Activated CD4-positive, alpha-beta T cell treated with anti-CD3 and anti-CD28 coated beads for 36 hours (primary cell): ENCODE measurements at regions not wholly inside any gene's neighbourhood (a gene's known extent, or its start where the extent isn't known, plus 50 kb on each side); places are given as distances from the start of the nearest gene placed in this dataset.

Experiments used
- ATAC-seq: fragments of 200-7000 bp; cut with Tn5 transposase; one replicate; pipeline ENCODE4 v1.10.0; 2021; ENCODE audit warnings: mild to moderate bottlenecking, moderate library complexity
- CTCF ChIA-PET: fragments of 350-600 bp; sonication (Branson Sonifier 250); formaldehyde crosslinking; loops from one replicate; lab custom pipeline; 2021; ENCODE audit warnings: antibody characterized with exemption; lab: Charles Lee
- POLR2A ChIA-PET: fragments of 350-600 bp; sonication (Branson Sonifier 250); formaldehyde crosslinking; loops from one replicate; lab custom pipeline; 2021; ENCODE audit warnings: antibody characterized with exemption, inconsistent platforms; lab: Charles Lee
- DNase-seq: peaks from one replicate; pipeline ENCODE4 v3.0.0-alpha.2; 2020
- H3K27ac Mint-ChIP-seq: one replicate; pipeline ENCODE4 v1.8.0; 2021; ENCODE audit warnings: mixed read lengths
- H3K27me3 Mint-ChIP-seq: one replicate; pipeline ENCODE4 v1.8.0; 2021; ENCODE audit warnings: mixed read lengths
- H3K36me3 Mint-ChIP-seq: one replicate; pipeline ENCODE4 v1.8.0; 2021; ENCODE audit warnings: low read depth, mixed read lengths
- H3K4me1 Mint-ChIP-seq: one replicate; pipeline ENCODE4 v1.8.0; 2021; ENCODE audit warnings: mixed read lengths
- H3K4me3 Mint-ChIP-seq: one replicate; pipeline ENCODE4 v1.8.0; 2021; ENCODE audit warnings: mild to moderate bottlenecking, moderate library complexity, mixed read lengths
- H3K9me3 Mint-ChIP-seq: one replicate; pipeline ENCODE4 v1.8.0; 2021; ENCODE audit warnings: low read depth, mixed read lengths
- intact Hi-C, 2 experiments: fragments of 100-400 bp; cut with DNase I in 1 of 2; cut with micrococcal nuclease in 1 of 2; formaldehyde crosslinking; loops; one replicate each; pipeline versions ENCODE4 v1.14.2 to v1.15.1; 2022 to 2024; cut with DNase I, micrococcal nuclease

DNA sequence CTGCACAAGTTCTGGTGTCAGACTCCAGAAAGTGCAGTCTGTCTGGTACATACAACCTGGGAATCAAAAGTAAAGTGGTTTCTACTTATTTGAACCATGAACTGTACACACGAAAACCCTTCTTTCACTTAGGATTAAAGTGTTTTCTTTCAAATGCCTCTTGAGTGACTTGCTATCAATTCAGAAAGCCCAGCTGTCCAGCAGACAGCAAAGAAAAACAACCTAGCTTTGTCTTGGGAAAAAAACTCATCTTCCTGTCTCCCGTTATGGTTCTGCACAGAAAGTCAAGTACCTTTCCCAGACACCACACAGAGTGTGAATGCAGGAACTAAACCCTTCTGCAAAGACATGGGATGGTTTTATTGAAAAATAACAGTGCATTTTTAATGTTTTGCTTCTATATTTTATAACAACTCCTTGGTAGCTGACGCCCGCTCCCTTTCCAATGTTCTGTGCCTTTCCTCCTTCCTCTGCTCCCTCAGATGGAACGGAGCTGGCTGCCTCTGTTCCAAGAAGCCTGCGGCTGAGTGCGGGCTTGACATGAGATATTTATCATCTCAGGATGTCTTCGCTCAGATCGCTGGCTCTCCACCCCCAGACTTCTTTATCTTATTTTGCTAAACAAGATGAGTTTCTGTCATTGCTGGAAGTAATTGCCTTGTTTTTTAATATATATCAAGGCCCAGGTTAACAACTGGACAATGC lies 322.3 kb upstream of the B3GAT1 start:
- intact Hi-C loops: no loop called here

DNA sequence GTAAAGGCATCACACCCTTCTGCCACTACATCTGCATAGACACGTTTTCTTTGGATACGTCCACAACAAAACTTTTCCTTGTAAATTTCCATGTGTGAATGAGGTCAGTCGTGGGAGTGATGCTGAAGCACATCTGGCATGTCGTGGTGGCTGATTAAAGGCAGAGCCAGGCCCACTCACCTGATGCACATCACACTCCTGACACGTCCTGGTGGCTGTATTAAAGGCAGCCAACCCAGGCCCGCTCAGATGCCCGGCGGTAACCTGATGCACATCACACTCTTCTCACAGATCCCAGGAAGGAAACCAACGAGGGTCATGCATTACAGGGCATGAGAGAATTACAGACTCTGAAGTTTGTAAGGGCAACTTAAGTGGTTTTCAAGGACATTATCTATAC lies 321.6 kb upstream of the B3GAT1 start:
- H3K27me3 Mint-ChIP-seq: peaks cover 4% of the 10 kb centered on the region
- DNase-seq (no peak), ATAC-seq (no peak)
- ChIA-PET POLR2A (no interaction called here), CTCF (no interaction called here)
- intact Hi-C loops: no loop called here
- no peaks in the 10 kb centered on the region for H3K4me1 Mint-ChIP-seq
- H3K9me3 Mint-ChIP-seq: no peaks in the 10 kb centered on the region
- no peak overlapping the region for H3K4me3 Mint-ChIP-seq
- no peak overlapping the region for H3K27ac Mint-ChIP-seq
- no peaks in the 10 kb centered on the region for H3K36me3 Mint-ChIP-seq

More for the DNA sequence above, 322.3 kb upstream of the B3GAT1 start:
- DNase-seq (no peak), ATAC-seq (no peak)
- Mint-ChIP-seq H3K4me1 (no peaks in the 10 kb centered on the region), H3K4me3 (no peak overlapping the region), H3K27me3 (peaks cover 4% of the 10 kb centered on the region), H3K36me3 (no peaks in the 10 kb centered on the region), H3K9me3 (no peaks in the 10 kb centered on the region), H3K27ac (no peak overlapping the region)
- POLR2A ChIA-PET: no interaction called here
- CTCF ChIA-PET: no interaction called here

GRCh38 chr11:134731213-134731961 lies 319.3 kb upstream of the B3GAT1 start:
- POLR2A ChIA-PET: no interaction called here
- Mint-ChIP-seq H3K27ac (no peak overlapping the region), H3K9me3 (no peaks in the 10 kb centered on the region), H3K27me3 (peaks cover 14% of the 10 kb centered on the region), H3K4me1 (no peaks in the 10 kb centered on the region), H3K36me3 (no peaks in the 10 kb centered on the region), H3K4me3 (no peak overlapping the region)
- intact Hi-C loops: no loop called here
- CTCF ChIA-PET: no interaction called here
- DNase-seq (no peak), ATAC-seq (no peak)

GRCh38 chr11:134730561-134731212 lies 318.6 kb upstream of the B3GAT1 start:
- CTCF ChIA-PET: no interaction called here
- Mint-ChIP-seq H3K9me3 (no peaks in the 10 kb centered on the region), H3K4me1 (no peaks in the 10 kb centered on the region), H3K36me3 (no peaks in the 10 kb centered on the region), H3K27me3 (peaks cover 17% of the 10 kb centered on the region), H3K4me3 (no peak overlapping the region), H3K27ac (no peak overlapping the region)
- no peak for DNase-seq
- no peak for ATAC-seq
- intact Hi-C loops: no loop called here
- POLR2A ChIA-PET: no interaction called here

GRCh38 chr11:134730101-134730500 lies 318.1 kb upstream of the B3GAT1 start:
- H3K4me1 Mint-ChIP-seq: no peaks in the 10 kb centered on the region
- DNase-seq: no peak
- intact Hi-C loops: no loop called here

DNA sequence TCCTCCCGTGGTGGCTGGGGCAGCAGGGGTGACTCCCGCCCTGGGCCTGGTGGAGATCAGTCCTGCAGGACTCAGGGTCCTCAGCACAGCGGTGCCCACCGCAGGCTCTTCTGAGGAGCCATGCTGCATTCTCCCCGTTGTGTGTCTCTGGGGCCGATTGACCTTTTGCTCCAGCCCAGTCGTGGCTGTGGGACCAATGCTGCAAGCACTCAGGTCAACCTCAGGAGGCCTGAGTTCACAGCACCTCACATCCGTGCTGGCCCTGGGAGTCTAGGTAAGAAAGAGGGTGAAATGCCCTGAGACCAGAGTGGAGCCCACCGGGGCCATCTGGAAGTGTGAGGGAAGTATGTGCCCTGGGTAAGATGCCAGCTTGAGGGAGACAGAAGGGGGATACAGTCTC lies 316.1 kb upstream of the B3GAT1 start:
- intact Hi-C loops: no loop called here
- POLR2A ChIA-PET: no interaction called here
- no peak for DNase-seq
- Mint-ChIP-seq H3K4me3 (no peak overlapping the region), H3K27ac (no peak overlapping the region), H3K9me3 (no peaks in the 10 kb centered on the region), H3K4me1 (no peaks in the 10 kb centered on the region), H3K27me3 (peaks cover 24% of the 10 kb centered on the region), H3K36me3 (no peaks in the 10 kb centered on the region)
- no peak for ATAC-seq
- CTCF ChIA-PET: interaction anchor here (0.6 kb wide), 1 partner anchor 225 kb away, joined by 3 read pairs; no protein-coding TSS in a partner anchor

More at GRCh38 chr11:134730101-134730500, 318.1 kb upstream of the B3GAT1 start:
- ATAC-seq: no peak
- Mint-ChIP-seq H3K27me3 (peaks cover 22% of the 10 kb centered on the region), H3K27ac (no peak overlapping the region), H3K36me3 (no peaks in the 10 kb centered on the region), H3K4me3 (no peak overlapping the region), H3K9me3 (no peaks in the 10 kb centered on the region)
- POLR2A ChIA-PET: no interaction called here
- CTCF ChIA-PET: no interaction called here

DNA sequence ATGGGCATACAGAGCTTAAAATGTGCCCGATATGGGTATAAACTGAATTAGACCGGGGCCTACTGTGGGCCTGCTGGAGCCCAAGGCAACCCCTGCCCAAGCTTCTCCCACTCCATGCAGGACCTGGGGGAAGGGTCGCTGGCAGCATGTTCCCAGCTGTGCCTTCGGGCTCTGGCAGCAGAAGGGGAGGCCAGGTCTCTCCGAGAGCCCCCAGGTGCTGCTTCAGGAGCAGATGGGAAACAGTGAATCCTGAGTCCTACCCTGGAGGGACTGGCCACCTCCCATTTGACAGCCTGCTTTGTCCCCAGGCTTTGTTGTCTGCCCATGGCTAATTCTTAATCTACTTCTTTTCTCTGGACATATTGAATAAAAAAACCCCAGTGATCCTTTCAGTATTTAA lies 315.6 kb upstream of the B3GAT1 start:
- ChIA-PET POLR2A (no interaction called here), CTCF (interaction anchor here (0.6 kb wide), 2 partner anchors 219 to 224 kb away, joined by 3 read pairs; no protein-coding TSS in a partner anchor)
- DNase-seq (no peak), ATAC-seq (no peak)
- Mint-ChIP-seq H3K4me3 (no peak overlapping the region), H3K27ac (no peak overlapping the region), H3K36me3 (no peaks in the 10 kb centered on the region), H3K4me1 (no peaks in the 10 kb centered on the region), H3K27me3 (peaks cover 28% of the 10 kb centered on the region), H3K9me3 (no peaks in the 10 kb centered on the region)
- intact Hi-C loops: no loop called here

DNA sequence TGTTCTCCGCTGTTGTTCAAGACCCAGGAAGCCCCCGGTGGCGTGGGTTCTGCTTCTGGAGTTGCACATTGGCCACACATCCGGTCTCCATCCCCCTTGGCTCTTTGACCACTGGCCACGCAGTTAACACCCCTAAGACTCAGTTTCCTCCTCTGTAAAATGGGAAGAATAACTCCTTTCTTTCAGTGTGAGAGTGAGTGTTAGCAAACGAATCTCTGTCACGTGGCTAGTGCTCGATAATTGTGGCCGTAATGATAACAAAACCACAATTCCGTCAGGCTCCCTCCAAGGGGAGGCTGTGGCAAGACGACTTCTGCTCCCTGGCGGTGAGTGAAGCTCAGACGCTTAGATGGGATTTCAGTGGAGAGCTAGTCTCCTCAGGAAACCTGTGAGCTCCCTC lies 315.2 kb upstream of the B3GAT1 start:
- ATAC-seq (no peak), DNase-seq (no peak)
- Mint-ChIP-seq H3K4me3 (no peak overlapping the region), H3K27me3 (peaks cover 28% of the 10 kb centered on the region), H3K9me3 (no peaks in the 10 kb centered on the region), H3K27ac (no peak overlapping the region), H3K36me3 (no peaks in the 10 kb centered on the region), H3K4me1 (no peaks in the 10 kb centered on the region)
- ChIA-PET CTCF (interaction anchor here (0.6 kb wide), 1 partner anchor 219 kb away, joined by 3 read pairs; no protein-coding TSS in a partner anchor), POLR2A (no interaction called here)
- intact Hi-C loops: no loop called here

GRCh38 chr11:134725716-134726639 lies 313.9 kb upstream of the B3GAT1 start:
- intact Hi-C loops: no loop called here
- ChIA-PET CTCF (no interaction called here), POLR2A (no interaction called here)
- Mint-ChIP-seq H3K9me3 (no peaks in the 10 kb centered on the region), H3K4me1 (no peaks in the 10 kb centered on the region), H3K4me3 (no peak overlapping the region), H3K27ac (no peak overlapping the region), H3K36me3 (no peaks in the 10 kb centered on the region), H3K27me3 (peaks cover 28% of the 10 kb centered on the region)
- ATAC-seq (no peak), DNase-seq (no peak)

DNA sequence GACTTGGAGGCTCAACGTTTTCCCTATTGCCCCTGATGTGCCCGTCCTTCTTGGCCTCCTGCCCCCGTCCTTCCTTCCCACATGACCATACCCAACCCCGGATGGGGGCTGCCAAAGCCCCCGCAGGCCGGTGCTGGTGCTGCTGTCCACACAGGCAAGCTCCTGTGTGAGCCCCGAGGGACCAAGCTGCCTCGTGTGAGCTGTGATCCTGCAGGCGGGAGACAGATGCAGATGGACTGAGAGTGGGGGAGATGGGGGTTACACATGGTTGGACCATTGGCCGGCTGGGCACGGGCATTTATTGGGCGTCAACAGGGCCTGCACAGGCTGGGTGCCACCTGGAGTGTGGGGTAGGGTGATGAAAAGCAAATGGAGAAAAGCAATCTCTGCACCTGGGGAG lies 313.2 kb upstream of the B3GAT1 start:
- CTCF ChIA-PET: no interaction called here
- intact Hi-C loops: no loop called here

DNA sequence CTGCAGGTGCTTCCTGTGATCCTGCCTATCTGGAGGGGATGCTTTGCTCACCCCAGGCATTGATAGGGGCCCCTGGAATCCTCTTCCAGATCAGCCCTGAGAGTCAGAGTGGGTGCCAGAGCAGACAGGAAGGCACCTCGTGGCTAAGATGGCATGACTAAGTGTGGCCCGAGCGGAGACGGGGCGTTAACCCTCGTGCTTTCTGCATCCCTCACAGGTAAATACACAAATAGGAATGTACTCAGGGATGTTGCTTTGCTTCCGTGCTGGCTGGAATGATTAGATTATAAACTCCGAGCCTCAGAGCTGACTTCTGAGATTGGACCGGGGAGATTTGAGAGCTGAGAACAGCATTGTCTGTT lies 312.7 kb upstream of the B3GAT1 start:
- no peak for DNase-seq
- ChIA-PET POLR2A (no interaction called here), CTCF (no interaction called here)
- Mint-ChIP-seq H3K27ac (no peak overlapping the region), H3K4me1 (no peaks in the 10 kb centered on the region), H3K4me3 (no peak overlapping the region), H3K27me3 (peaks cover 28% of the 10 kb centered on the region), H3K36me3 (no peaks in the 10 kb centered on the region), H3K9me3 (no peaks in the 10 kb centered on the region)
- ATAC-seq: no peak
- intact Hi-C loops: no loop called here

More for the DNA sequence above, 313.2 kb upstream of the B3GAT1 start:
- ATAC-seq: no peak
- no peaks in the 10 kb centered on the region for H3K4me1 Mint-ChIP-seq
- no peak overlapping the region for H3K27ac Mint-ChIP-seq
- DNase-seq: no peak
- H3K4me3 Mint-ChIP-seq: no peak overlapping the region
- H3K27me3 Mint-ChIP-seq: peaks cover 28% of the 10 kb centered on the region
- H3K36me3 Mint-ChIP-seq: no peaks in the 10 kb centered on the region
- H3K9me3 Mint-ChIP-seq: no peaks in the 10 kb centered on the region
- POLR2A ChIA-PET: no interaction called here
